ENCODE measurements at regions not wholly inside any gene's neighbourhood (a gene's known extent, or its start where the extent isn't known, plus 50 kb on each side); places are given as distances from the start of the nearest gene placed in this dataset.

- no peak overlapping the region for H3K4me3 Mint-ChIP-seq (ENCODE audit: low read depth, unreplicated experiment)
- intact Hi-C loops (cut with micrococcal nuclease; ENCODE audit: unreplicated experiment) = no loop called here
Measured at GRCh38 chr2:136239079-136239685, 121.2 kb upstream of the CXCR4 start.

DNA sequence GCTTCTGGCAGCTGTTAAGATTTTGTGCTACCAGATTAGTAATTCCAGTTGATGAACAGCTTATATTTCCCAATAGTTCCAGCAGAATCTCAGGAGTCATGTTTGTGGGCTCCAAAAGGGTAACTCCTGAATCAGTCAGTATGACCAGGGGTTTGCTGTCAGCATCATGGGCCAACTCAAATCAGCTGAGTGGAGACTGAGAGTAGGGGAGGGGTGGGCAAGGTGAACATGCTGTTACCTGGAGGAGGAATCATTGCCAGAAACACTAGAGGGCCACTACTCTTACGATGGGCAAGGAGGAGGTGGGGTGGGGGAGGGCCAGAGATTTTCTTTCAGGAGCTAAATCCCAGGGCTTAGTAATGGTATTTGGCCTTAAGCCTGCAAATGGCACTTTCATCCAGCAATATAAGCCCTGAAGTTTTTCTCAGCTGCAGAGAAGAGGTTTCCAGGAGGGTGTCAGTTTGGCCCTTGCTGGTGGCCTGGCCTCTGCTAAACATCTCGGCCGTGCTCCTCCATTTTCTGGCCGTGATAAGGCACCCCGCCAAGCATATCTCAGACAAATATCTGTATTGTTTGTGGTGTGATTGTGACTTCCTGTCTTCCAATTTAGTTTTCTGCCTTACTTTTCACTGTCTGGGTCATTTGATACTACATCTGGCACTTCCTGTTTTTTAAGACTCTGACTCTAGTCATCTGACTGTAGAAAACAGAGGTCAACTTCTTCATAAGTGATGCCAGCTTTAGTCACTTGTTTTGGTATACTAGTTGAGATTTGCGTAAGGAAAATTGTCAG is 120.5 kb upstream of the CXCR4 start:
- Mint-ChIP-seq H3K4me1 (ENCODE audit: low read depth, unreplicated experiment) (peaks cover 26% of the 10 kb centered on the region), H3K27me3 (ENCODE audit: unreplicated experiment) (no peaks in the 10 kb centered on the region), H3K36me3 (ENCODE audit: insufficient read depth, unreplicated experiment) (no peaks in the 10 kb centered on the region), H3K4me3 (ENCODE audit: low read depth, unreplicated experiment) (no peak overlapping the region), H3K27ac (ENCODE audit: unreplicated experiment) (peak overlapping the region; percentile 32), H3K9me3 (ENCODE audit: low read depth, unreplicated experiment) (peaks cover 2% of the 10 kb centered on the region)
- no peak for DNase-seq
- TF ChIP-seq, protein P1, sequence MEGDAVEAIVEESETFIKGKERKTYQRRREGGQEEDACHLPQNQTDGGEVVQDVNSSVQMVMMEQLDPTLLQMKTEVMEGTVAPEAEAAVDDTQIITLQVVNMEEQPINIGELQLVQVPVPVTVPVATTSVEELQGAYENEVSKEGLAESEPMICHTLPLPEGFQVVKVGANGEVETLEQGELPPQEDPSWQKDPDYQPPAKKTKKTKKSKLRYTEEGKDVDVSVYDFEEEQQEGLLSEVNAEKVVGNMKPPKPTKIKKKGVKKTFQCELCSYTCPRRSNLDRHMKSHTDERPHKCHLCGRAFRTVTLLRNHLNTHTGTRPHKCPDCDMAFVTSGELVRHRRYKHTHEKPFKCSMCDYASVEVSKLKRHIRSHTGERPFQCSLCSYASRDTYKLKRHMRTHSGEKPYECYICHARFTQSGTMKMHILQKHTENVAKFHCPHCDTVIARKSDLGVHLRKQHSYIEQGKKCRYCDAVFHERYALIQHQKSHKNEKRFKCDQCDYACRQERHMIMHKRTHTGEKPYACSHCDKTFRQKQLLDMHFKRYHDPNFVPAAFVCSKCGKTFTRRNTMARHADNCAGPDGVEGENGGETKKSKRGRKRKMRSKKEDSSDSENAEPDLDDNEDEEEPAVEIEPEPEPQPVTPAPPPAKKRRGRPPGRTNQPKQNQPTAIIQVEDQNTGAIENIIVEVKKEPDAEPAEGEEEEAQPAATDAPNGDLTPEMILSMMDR (IDR thresholded peaks at IDR 0.05; ENCODE audit: unreplicated experiment) = no peak
- CTCF ChIA-PET = interaction anchor here (0.6 kb wide), 1 partner anchor 22 kb away, joined by 4 read pairs; no protein-coding TSS in a partner anchor
- intact Hi-C loops (cut with micrococcal nuclease; ENCODE audit: unreplicated experiment) = no loop called here
- BruUV-seq (replicated peaks) = no TSS peak

More at GRCh38 chr2:136239079-136239685, 121.2 kb upstream of the CXCR4 start:
- Mint-ChIP-seq H3K9me3 (ENCODE audit: low read depth, unreplicated experiment) (peaks cover 2% of the 10 kb centered on the region), H3K27me3 (ENCODE audit: unreplicated experiment) (no peaks in the 10 kb centered on the region), H3K36me3 (ENCODE audit: insufficient read depth, unreplicated experiment) (no peaks in the 10 kb centered on the region), H3K27ac (ENCODE audit: unreplicated experiment) (peak overlapping the region; percentile 32), H3K4me1 (ENCODE audit: low read depth, unreplicated experiment) (peaks cover 26% of the 10 kb centered on the region)
- TF ChIP-seq, protein P1 (IDR thresholded peaks at IDR 0.05; ENCODE audit: unreplicated experiment) = no peak
- DNase-seq = no peak
- CTCF ChIA-PET = interaction anchor here (0.6 kb wide), 1 partner anchor 232 kb away, joined by 3 read pairs; no protein-coding TSS in a partner anchor
- no TSS peak for BruUV-seq (replicated peaks)

DNA sequence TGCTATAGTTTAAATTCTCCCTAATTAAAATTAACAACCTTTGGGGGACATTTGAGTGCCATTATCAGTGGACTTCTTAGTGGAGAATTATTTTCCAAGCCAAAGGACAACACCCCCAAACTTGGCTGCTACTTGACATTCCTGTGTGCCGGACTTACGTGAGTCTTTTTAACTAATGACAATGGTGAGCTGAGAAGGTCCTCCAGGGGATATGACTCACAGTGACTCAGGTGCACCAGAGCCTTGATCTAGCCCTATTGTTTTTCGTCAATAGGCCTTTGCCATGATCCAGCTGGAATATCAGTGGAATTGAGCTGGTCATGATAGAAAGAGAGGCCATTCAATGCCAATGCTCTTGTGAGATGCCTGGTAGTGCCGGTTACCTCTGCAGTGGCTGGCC is 118.1 kb upstream of the CXCR4 start:
- CTCF ChIA-PET = no interaction called here
- Mint-ChIP-seq H3K27me3 (ENCODE audit: unreplicated experiment) (peaks cover 9% of the 10 kb centered on the region), H3K27ac (ENCODE audit: unreplicated experiment) (no peak overlapping the region), H3K4me1 (ENCODE audit: low read depth, unreplicated experiment) (peaks cover 26% of the 10 kb centered on the region), H3K4me3 (ENCODE audit: low read depth, unreplicated experiment) (no peak overlapping the region), H3K9me3 (ENCODE audit: low read depth, unreplicated experiment) (peaks cover 2% of the 10 kb centered on the region), H3K36me3 (ENCODE audit: insufficient read depth, unreplicated experiment) (no peaks in the 10 kb centered on the region)
- TF ChIP-seq, protein P1 (IDR thresholded peaks at IDR 0.05; ENCODE audit: unreplicated experiment) = no peak
- DNase-seq = peak; percentile 53
- intact Hi-C loops (cut with micrococcal nuclease; ENCODE audit: unreplicated experiment) = no loop called here
- BruUV-seq (replicated peaks) = no TSS peak

DNA sequence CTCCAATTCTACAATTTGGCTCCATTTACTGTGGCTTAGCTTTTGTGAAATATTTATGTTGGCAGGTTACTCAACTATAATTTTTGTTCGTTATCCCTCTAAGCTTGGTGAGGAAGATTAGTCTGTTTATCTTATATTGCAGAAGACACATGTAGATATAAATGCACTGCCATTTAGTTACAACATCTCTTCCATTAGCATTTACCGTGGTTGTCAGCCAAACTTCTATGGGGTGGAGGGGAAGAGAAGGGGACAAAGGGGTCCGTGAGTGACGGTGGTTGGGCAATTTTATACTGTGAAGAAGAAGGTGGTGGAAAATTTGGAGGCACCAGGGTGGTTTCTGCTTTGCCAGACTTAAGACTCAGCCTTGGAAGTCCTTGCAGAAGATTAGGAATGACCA is 117.6 kb upstream of the CXCR4 start:
- Mint-ChIP-seq H3K36me3 (ENCODE audit: insufficient read depth, unreplicated experiment) (no peaks in the 10 kb centered on the region), H3K4me3 (ENCODE audit: low read depth, unreplicated experiment) (no peak overlapping the region), H3K9me3 (ENCODE audit: low read depth, unreplicated experiment) (peaks cover 2% of the 10 kb centered on the region), H3K27ac (ENCODE audit: unreplicated experiment) (no peak overlapping the region), H3K4me1 (ENCODE audit: low read depth, unreplicated experiment) (peaks cover 26% of the 10 kb centered on the region), H3K27me3 (ENCODE audit: unreplicated experiment) (peaks cover 14% of the 10 kb centered on the region)
- CTCF ChIA-PET = no interaction called here
- no TSS peak for BruUV-seq (replicated peaks)
- no peak for DNase-seq
- intact Hi-C loops (cut with micrococcal nuclease; ENCODE audit: unreplicated experiment) = no loop called here
- TF ChIP-seq, protein P1 (IDR thresholded peaks at IDR 0.05; ENCODE audit: unreplicated experiment) = no peak
